ENCODE measurements at regions not wholly inside any gene's neighbourhood (a gene's known extent, or its start where the extent isn't known, plus 50 kb on each side); places are given as distances from the start of the nearest gene placed in this dataset.

DNA sequence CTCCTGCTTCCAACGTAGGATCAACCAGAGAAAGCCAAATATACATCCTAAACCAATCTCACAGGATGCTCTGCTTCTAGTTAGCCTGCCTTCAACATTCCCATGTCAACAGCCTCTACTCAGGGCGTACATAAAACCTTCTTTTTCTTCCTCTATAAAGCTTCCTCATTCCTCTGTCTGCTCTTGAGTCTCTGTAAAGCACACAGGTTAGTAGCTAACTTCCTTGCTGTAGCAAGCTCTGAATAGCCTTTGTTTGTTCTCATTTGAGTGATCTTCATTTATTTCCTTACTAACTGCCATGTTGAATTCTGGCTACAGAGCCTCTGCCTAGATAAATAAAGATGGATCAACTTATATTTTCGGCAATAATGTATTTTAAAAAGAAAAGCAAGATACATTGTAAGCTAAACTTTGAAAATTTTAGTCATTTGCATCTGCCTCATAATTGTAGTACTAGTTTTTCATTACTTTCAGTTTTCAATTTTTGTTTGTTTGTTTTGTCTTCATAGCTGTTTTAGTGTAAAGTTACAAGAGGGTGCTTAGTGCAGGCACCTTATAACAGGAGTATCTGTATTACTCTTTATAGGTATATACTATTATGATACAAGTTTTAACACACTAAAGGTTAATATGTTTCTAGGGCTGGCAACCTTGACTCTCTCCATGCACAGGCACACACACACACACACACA lies 498.2 kb downstream of the PYDC2 start:
- TF ChIP-seq, protein P1, sequence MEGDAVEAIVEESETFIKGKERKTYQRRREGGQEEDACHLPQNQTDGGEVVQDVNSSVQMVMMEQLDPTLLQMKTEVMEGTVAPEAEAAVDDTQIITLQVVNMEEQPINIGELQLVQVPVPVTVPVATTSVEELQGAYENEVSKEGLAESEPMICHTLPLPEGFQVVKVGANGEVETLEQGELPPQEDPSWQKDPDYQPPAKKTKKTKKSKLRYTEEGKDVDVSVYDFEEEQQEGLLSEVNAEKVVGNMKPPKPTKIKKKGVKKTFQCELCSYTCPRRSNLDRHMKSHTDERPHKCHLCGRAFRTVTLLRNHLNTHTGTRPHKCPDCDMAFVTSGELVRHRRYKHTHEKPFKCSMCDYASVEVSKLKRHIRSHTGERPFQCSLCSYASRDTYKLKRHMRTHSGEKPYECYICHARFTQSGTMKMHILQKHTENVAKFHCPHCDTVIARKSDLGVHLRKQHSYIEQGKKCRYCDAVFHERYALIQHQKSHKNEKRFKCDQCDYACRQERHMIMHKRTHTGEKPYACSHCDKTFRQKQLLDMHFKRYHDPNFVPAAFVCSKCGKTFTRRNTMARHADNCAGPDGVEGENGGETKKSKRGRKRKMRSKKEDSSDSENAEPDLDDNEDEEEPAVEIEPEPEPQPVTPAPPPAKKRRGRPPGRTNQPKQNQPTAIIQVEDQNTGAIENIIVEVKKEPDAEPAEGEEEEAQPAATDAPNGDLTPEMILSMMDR (IDR thresholded peaks at IDR 0.05), result no peak
- TF ChIP-seq POLR2A (IDR thresholded peaks at IDR 0.05), result no peak
